OCI-LY3 (cell line): ENCODE measurements at regions not wholly inside any gene's neighbourhood (a gene's known extent, or its start where the extent isn't known, plus 50 kb on each side); places are given as distances from the start of the nearest gene placed in this dataset.

Experiments
- EZH2phosphoT487 ChIP-seq: fragments of 200-600 bp; shearing (Covaris generic); IDR thresholded peaks from 2 replicates; pipeline ENCODE4 v1.6.1; 2018; ENCODE audit warnings: antibody characterized with exemption, mixed run types, low read depth
- TF ChIP-seq, protein P1 (sequence below): fragments of 200-600, 300-600 bp; sonication (generic); IDR thresholded peaks from 2 replicates; pipeline ENCODE4 v1.5.1; 2014; ENCODE audit warnings: antibody characterized with exemption, low read length, low read depth

DNA sequence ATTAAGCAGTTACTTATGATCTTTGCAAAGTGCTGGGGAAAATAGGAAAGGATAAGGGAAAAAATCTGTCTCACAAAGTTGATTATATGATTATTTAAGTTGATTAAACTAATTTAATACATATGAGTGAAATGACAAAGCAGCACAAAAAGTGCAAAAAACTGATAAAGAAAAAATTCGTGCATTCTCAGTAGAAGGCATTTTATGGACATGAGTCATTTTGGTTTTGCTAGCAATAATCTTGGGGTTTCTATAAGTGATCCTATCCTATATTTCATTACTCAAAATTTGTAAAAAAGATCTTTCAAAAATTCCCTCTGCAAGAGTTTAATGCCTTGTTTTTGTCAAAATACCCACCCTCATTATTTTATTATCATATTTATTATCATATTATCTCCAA lies 224.2 kb upstream of the ANXA10 start:
- TF ChIP-seq, protein P1, sequence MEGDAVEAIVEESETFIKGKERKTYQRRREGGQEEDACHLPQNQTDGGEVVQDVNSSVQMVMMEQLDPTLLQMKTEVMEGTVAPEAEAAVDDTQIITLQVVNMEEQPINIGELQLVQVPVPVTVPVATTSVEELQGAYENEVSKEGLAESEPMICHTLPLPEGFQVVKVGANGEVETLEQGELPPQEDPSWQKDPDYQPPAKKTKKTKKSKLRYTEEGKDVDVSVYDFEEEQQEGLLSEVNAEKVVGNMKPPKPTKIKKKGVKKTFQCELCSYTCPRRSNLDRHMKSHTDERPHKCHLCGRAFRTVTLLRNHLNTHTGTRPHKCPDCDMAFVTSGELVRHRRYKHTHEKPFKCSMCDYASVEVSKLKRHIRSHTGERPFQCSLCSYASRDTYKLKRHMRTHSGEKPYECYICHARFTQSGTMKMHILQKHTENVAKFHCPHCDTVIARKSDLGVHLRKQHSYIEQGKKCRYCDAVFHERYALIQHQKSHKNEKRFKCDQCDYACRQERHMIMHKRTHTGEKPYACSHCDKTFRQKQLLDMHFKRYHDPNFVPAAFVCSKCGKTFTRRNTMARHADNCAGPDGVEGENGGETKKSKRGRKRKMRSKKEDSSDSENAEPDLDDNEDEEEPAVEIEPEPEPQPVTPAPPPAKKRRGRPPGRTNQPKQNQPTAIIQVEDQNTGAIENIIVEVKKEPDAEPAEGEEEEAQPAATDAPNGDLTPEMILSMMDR, result no peak
- no peak for TF ChIP-seq EZH2phosphoT487
